Muscle of back (tissue), 3 donors: ENCODE measurements at regions not wholly inside any gene's neighbourhood (a gene's known extent, or its start where the extent isn't known, plus 50 kb on each side); places are given as distances from the start of the nearest gene placed in this dataset.
"Not testable (repeated sequence)": the region's sequence is repeated elsewhere in the genome, so short reads cannot be mapped to it uniquely, and the experiment has no call there.

Experiments
- DNase-seq, 3 donors: peaks; one replicate each; pipeline versions ENCODE4 v3.0.0 to v3.0.0-alpha.2; 2013

DNA sequence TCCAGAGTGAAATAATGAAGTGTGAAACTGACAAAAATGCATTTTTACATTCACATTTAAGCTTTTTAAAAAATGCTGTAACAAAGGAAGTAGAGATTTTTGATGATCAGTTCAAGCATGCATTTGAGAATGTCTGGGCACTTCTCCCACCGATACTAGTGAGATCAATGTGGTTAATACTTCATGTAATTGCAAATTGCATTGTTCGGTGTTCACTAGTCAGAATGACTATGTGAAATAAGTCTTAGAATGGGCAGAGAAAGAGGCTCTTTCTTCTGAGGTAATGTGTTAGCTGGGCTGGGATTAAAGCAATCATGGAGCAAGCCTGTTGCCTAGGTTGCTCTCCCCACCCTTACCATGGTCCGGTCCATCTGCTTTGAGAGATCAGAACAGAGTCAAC lies 587.0 kb upstream of the GRM7 start:
- DNase-seq = no peak

GRCh38 chr3:6281662-6282061 lies 579.3 kb upstream of the GRM7 start:
- DNase-seq = no peak

DNA sequence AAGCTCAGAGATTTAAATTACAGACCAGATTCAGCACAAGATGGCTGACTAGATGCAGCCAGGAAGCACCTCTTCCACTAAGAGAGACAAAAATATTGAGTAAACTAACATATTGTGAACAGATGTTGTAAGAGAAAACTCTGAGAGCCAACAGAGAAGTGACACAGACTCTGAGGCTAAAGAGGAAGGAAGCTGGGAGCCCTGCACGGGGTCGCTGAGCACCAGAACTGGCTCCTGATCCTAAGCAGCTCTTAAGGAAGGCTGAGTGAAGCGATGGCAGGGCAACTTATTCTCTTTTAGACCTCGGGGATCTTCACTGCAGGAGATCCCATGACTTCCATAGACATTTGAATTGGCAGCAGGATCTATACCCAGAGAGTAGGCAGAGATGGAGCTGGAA lies 578.0 kb upstream of the GRM7 start:
- DNase-seq = peak in 1 of 3 donors; percentile 17

DNA sequence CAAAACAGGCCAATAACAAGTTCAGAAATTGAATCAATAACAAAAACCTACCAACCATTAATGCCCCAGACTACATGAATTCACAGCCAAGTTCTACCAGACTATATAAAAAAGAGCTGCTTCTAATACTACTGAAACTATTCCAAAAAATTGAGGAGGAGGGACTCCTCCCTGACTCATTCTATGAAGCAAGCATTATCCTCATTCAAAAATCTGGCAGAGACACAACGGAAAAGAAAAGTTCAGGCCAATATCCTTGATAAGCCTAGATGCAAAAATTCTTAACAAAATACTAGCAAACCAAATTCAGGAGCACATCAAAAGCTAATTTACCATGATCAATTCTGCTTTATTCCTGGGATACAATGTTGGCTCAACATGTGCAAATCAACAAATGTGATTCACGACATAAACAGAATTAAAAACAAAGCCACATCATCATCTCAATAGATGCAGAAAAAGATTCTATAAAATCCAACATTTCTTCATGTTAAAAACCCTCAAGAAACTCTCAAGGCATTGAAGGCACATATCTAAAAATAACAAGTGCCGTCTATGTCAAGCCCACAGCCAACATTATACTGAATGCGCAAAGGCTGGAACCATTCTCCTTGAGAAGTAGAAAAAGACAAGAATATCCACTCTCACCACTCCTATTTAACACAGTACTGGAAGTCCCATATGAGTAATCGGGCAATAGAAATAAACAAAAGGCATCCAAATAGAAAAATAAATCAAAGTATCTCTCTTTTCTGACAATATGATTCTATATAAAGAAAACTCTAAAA lies 573.6 kb upstream of the GRM7 start:
- peak; percentile 46 to 79 (median 55) for DNase-seq

DNA sequence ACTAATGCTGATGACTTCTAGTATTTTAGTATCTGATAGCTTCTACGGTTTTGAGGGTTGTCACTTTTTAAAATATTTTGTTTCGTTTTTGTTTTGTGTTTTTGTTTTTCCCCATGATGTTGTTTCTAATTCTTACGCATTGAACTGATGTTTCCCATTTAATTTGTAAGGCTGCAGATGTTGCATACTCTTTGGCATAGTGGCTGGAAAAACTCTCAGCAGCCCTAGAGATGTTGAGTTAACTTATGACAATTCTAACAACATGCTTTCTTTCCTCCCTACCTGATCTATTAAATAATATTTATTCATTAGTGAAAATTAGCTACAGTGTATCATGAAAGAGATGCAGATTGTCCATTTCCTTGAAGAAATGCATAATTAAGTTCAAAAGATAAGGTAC lies 559.3 kb upstream of the GRM7 start:
- DNase-seq = peak in 2 of 3 donors; percentile 33 to 69

DNA sequence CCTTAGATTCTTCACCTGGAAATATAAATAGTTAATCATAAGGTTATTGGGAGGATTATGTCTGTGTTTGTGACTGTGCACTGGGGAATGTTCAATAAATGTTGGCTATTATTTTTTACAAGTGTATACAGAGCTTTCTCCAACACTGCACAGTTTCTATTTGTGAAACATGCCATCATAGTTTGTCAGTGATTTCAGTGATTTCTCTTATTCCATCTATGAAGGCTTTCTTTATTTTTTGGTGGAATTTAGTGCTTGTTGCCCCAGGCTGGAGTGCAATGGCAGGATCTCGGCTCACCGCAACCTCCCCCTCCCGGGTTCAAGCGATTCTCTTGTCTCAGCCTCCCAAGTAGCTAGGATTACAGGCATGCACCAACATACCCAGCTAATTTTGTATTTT lies 545.0 kb upstream of the GRM7 start:
- DNase-seq = no peak

DNA sequence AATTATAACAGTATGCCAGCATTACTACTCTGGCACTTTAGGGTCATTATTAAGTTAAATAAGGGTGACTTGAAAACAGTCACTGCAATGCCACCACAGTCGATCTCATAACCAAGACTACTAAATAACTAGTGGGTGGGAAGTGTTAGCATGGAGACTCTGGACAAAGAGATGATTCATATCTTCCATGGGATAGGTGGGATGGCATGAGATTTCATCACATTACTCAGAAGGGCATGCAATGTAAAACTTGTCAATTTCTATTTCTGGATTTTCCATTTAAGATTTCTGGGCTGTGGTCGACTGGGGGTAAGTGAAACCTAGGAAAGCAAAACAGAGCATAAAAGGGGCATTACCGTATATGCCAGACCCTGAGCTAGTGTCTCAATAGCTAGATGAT lies 538.9 kb upstream of the GRM7 start:
- no peak for DNase-seq

GRCh38 chr3:6326771-6327170 lies 534.1 kb upstream of the GRM7 start:
- DNase-seq = peak; percentile 21 to 53 (median 22)

GRCh38 chr3:6340980-6341325 lies 520.0 kb upstream of the GRM7 start:
- DNase-seq = not testable (repeated sequence)

DNA sequence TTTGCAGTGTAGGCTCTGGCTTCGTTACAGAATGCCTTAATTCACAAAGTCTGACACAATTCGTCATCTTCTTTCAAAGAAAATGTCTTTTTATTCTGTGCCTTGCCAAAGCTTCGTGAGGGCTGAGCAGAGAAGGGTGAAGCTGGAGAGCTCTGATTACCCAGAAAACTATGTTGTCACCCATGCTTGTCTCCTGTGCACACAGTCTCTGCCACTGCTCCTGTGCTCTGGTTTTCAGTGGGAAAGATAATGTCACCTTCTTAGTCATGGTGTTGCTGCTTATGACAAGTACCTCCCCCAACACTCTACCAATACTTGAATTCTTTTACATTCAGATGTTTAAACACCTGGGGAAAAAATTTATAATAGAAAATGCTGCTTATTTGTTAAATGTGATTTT lies 509.2 kb upstream of the GRM7 start:
- DNase-seq = no peak

DNA sequence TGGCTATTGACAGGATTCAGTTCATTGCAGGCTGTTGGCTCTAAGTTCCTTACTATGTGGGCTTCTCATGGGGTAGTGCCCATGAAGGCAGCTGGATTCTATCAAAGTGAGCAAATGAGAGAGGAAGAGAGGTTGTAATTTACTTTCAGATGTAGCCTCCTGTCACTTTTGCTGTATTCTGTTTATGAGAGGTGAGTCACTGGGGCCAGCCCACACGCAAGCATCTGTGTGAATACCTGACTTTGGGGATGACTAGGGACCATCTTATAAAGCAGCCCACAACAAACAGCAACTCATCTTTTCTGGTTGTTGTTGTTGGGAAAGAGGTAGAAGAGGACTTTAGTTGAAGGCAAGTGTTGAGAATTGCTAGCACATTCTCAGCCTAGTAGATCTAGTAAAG lies 506.3 kb upstream of the GRM7 start:
- DNase-seq = no peak

- no peak for DNase-seq
Observed at GRCh38 chr3:6362406-6362805, 498.5 kb upstream of the GRM7 start.

DNA sequence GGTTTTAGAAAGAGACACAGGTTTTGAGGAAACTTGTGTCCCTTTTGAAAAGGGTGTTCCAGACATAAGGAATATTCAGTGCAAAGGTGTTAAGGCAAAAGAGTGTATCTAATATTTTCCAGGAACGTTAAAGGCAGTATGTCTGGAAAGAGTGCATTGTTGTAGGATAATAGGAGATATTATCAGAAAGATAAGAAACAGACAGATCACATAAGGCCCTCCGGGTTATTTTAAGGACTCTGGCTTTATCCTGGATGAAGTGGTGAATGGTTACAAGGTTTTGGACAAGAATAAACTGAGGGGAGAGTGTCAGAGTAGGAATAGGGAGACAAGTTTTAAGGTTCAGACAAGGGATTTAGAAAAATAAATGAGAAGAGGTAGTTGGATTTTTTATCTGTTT lies 493.7 kb upstream of the GRM7 start:
- no peak for DNase-seq

DNA sequence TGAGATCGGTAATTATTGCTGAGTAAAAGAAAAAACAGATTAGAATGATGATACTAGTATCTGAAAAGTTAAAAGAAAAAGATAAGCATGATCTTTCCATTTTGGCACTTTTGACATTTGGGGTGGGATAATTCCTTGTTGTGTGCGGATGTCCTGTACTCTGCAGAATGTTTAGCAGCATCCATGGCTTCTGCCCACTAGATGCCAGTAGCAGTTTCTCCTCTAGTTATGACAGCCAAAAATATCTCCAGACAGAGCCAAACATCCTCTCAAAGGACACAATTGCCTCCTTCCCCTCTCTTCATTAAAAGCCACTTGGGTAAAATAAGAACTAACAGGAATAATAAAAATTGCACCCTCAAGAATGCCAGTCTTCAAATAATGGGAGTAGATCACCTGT lies 468.8 kb upstream of the GRM7 start:
- no peak for DNase-seq

DNA sequence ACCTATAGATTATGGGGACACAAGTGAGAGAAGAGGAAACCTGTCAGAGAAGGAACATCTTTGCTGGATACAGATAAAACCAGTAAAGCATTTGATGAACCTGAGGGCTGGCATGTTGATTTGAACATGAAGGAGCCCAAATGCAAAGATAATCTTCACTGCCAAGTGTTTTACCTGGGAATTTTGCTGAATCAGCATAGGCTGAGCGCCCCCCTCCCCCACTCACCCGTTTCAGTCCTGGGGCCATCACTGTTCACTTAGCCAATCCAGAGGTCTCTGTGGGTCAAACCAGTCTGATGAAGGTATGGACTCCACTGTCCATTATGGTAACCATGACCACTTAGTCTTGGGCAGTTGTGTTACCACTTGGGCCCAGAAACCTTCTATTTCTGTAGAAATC lies 466.0 kb upstream of the GRM7 start:
- no peak for DNase-seq

- DNase-seq = peak; percentile 2 to 38 (median 6)
Observed at GRCh38 chr3:6396631-6397030, 464.3 kb upstream of the GRM7 start.

- DNase-seq = not testable (repeated sequence)
Observed at GRCh38 chr3:6402666-6403065, 458.2 kb upstream of the GRM7 start.

DNA sequence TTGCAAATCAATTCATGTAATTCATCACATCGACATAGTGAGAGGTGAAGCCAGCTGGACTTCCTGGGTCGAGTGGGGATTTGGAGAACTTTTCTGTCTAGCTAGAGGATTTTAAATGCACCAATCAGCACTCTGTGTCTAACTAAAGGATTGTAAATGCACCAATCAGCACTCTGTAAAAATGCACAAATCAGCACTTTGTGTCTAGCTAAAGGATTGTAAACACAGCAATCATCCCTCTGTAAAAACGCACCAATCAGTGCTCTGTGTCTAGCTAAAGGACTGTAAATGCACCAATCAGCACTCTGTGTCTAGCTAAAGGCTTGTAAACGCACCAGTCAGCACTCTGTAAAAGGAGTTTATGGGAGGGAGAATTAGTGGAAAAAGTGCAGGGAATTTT lies 454.0 kb upstream of the GRM7 start:
- not testable (repeated sequence) for DNase-seq

GRCh38 chr3:6416049-6416661 lies 444.8 kb upstream of the GRM7 start:
- no peak for DNase-seq

- DNase-seq = no peak
Observed at GRCh38 chr3:6417174-6417573, 443.7 kb upstream of the GRM7 start.

DNA sequence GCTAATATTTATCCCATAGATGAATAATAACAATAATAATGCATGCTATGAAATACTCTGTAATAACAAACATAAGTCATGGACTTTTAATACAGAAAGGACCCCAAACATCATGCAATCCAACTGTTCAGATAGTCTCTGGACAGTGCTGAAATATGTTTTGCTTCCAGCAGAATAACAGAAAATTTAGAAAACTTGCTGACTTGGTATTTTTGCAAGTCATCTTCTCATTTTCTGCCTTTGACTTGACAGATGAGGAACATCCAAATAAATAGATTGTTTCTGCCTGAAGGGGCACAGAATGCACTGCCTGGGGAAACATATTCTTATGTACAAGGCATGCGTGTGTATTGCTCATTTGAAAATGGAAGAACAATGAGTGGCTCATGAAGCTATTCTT lies 442.4 kb upstream of the GRM7 start:
- no peak for DNase-seq

DNA sequence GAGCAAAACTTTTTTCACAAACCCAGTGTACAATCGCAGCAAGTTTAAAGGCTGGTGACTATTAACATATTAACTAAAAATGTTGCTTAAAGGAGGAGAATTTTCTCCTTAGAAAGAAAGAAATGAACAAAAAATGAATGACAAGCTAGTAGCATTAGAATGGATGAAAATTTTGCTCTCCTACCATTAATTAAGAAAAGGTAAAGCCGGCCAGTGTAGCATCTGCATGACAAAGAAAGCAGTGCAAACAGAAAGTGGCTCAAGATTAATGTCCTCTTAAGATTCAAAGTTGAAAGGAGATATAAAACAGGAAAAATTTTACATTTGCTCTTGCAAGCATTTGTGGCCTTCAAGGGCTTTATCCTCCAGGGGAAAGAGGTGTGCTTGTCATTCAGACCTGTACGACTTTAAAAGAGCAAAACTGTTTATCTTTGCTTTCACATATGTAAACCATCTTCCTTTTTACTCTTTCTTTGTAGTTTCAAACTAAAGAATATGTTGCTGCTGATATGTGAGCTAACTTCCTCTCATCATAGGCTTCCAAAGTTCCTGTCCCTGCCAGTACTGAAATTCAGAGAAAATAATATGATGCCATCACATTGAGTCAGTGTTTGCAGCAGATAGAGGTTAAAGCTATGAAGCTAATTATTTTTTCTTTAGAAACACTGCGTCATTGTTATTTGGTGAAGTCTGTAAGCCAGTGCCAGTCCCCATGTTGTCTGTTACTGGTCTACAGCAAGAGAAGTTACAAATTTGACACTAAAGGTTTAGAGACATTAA lies 439.1 kb upstream of the GRM7 start:
- DNase-seq = no peak

DNA sequence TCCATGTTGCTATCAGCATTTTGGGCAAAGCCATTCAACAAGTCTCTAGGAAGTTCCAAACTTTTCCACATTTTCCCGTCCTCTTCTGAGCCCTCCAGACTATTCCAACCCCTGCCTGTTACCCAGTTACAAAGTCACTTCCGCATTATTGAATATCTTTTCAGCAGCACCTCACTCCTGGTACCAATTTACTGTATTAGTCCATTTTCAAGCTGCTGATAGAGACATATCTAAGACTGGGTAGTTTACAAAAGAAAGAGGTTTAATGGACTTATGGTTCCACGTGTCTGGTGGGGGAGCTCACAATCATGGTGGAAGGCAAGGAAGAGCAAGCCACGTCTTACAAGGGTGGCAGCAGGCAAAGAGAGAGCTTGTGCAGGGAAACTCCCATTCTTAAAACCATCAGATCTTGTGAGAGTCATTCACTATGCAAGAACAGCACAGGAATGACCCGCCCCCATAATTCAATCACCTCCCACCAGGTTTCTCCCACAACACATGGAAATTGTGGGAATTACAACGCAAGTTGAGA lies 435.6 kb upstream of the GRM7 start:
- no peak for DNase-seq
